Adrenal gland (tissue), 9 donors: ENCODE measurements at regions not wholly inside any gene's neighbourhood (a gene's known extent, or its start where the extent isn't known, plus 50 kb on each side); places are given as distances from the start of the nearest gene placed in this dataset.

Experiments
- DNase-seq, 7 donors: peaks; one replicate each; pipeline ENCODE4 v3.0.0-alpha.2; 2019 to 2020
- H3K27ac ChIP-seq, 5 donors: fragments of 200-600 bp; sonication (generic) in 4 of 5; 1 replicate in 3 of 5; 2 replicates in 2 of 5; pipeline versions ENCODE4 v1.5.1 to v1.8.0; 2016 to 2020; ENCODE audit warnings: mild to moderate bottlenecking in 1 of 5
- H3K27me3 ChIP-seq: fragments of 200-600 bp; 2 replicates; pipeline ENCODE4 v1.8.0; 2021
- H3K36me3 ChIP-seq, 2 donors: fragments of 200-600 bp; replicated peaks in 1 of 2; 1 replicate in 1 of 2; 2 replicates in 1 of 2; pipeline versions ENCODE4 v1.5.1 to v1.8.0; 2018 to 2022
- H3K4me1 ChIP-seq, 2 donors: fragments of 200-600 bp; replicated peaks in 1 of 2; 1 replicate in 1 of 2; 2 replicates in 1 of 2; pipeline versions ENCODE4 v1.5.1 to v1.8.0; 2018 to 2021
- H3K4me3 ChIP-seq, 4 donors: fragments of 200-600 bp; sonication (generic) in 3 of 4; one replicate each; pipeline ENCODE4 v1.5.1; 2016 to 2018
- H3K9me3 ChIP-seq, 3 donors: fragments of 200-600 bp; sonication (generic) in 1 of 3; replicated peaks in 1 of 3; 1 replicate in 2 of 3; 2 replicates in 1 of 3; pipeline versions ENCODE4 v1.5.1 to v1.8.0; 2016 to 2021
- POLR2A ChIP-seq, 2 donors: fragments of 450-650 bp; IDR thresholded peaks; one replicate each; pipeline ENCODE4 v1.6.1; 2017; ENCODE audit warnings: antibody characterized with exemption in 2 of 2, mild to moderate bottlenecking in 2 of 2, moderate library complexity in 1 of 2
- WGBS, 4 donors: extraction: QIAGEN DNeasy Blood & Tissue Kit in 2 of 4; methylation state at CpG; one replicate each; pipeline versions ENCODE4 v1.1.5 to v1.1.7; 2013 to 2017; 5-methylcytosine and 5-hydroxymethylcytosine counted together
- intact Hi-C, 2 donors: fragments of 100-400 bp; cut with DNase I; formaldehyde crosslinking; loops; one replicate each; pipeline versions ENCODE4 v1.14.1 to v1.15.0; 2022 to 2023
- TF ChIP-seq, protein P1 (sequence below), 6 experiments: fragments of 450-650 bp in 4 of 6; fragments of 200-600 bp in 2 of 6; sonication (generic) in 1 of 6; IDR thresholded peaks; 1 replicate in 5 of 6; 2 replicates in 1 of 6; pipeline versions ENCODE4 v1.5.1 to v1.8.0; 2016 to 2021; ENCODE audit warnings: antibody characterized with exemption in 6 of 6, mild to moderate bottlenecking in 2 of 6, moderate library complexity in 1 of 6
- donor health status: healthy with polysubstance abuse.
- donor health status: Bipolar disorder and iron deficiency.
- donor health status: DM: yes; HTN: yes; CAD: no.
- donor health status: DM: no; HTN: no; CAD: no.
- donor health status: DM: no; HTN: no; CAD: no.

DNA sequence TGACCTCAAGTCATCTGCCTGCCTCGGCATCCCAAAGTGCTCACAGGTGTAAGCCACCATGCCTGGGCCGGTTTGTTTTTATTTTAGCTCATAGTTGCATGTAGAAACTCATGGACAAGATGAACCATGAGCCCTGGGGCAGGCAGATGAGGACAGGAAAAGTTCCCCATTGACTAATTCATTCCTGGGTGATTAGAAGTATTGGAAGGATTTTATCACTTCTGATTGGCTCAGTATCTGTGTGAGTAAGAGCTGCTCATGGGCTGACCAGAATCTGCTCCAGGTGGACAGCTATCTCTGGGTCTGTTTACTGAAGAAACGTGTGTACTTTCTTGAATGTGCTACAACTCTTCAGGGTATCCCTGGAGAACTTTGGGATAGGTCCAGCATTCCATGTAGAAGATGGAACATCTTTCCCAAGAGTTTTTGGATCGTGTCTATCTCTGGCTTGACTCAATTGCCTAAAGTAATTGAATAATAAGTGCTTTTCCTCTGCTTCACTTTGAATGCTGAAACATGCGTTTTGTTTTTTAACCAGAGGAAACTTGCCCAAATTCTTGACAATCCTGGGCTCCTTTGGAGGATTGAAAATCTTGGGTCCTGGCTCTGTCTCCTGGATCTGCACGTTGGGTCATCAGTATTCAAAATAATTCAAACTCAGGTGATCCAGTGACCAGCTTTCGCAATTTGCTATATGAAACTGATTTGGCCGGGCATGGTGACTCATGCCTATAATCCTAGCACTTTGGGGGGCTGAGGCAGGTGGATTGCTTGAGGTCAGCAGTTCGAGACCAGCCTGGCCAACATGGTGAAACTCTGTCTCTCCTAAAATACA is 88.6 kb upstream of the DHRSX start:
- no peaks in the 10 kb centered on the region for H3K36me3 ChIP-seq
- H3K27me3 ChIP-seq, result peaks cover 12% of the 10 kb centered on the region
- H3K4me1 ChIP-seq, result no peaks in the 10 kb centered on the region
- H3K4me3 ChIP-seq, result no peak overlapping the region
- no peak for DNase-seq
- TF ChIP-seq, protein P1, sequence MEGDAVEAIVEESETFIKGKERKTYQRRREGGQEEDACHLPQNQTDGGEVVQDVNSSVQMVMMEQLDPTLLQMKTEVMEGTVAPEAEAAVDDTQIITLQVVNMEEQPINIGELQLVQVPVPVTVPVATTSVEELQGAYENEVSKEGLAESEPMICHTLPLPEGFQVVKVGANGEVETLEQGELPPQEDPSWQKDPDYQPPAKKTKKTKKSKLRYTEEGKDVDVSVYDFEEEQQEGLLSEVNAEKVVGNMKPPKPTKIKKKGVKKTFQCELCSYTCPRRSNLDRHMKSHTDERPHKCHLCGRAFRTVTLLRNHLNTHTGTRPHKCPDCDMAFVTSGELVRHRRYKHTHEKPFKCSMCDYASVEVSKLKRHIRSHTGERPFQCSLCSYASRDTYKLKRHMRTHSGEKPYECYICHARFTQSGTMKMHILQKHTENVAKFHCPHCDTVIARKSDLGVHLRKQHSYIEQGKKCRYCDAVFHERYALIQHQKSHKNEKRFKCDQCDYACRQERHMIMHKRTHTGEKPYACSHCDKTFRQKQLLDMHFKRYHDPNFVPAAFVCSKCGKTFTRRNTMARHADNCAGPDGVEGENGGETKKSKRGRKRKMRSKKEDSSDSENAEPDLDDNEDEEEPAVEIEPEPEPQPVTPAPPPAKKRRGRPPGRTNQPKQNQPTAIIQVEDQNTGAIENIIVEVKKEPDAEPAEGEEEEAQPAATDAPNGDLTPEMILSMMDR (IDR thresholded peaks at IDR 0.05), result no peak
- no peak for TF ChIP-seq POLR2A (IDR thresholded peaks at IDR 0.05)
- intact Hi-C loops, result loop anchor here in 1 of 2 donors (5.0 to 10.0 kb wide), 2 partner anchors 937 to 1135 kb away; partner anchors contain the start of gene ASMTL
- no peak overlapping the region for H3K27ac ChIP-seq
- 62 to 72% (median 68%) methylated on average over 9 of the region's 9 CpGs for WGBS, 4 donors
- H3K9me3 ChIP-seq, result no peaks in the 10 kb centered on the region

DNA sequence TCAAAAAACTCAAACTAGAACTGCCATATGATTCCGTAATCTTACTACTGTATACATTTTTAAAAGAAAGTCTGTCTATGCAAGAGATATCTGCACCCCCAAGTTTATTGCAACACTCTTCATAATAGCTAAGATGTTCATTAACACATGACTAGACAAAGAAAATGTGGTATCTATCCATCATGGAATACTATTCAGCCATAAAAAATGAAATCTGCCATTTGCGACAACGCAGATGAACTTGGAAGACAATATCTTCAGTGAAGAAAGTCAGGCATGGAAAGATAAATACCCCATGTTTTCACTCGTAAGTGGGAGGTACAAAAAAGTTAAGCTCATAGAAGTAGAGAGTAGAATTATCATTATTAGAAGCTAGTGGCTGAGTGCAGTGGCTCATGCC is 87.3 kb upstream of the DHRSX start:
- Histone ChIP-seq H3K27me3 (peaks cover 23% of the 10 kb centered on the region), H3K36me3 (no peaks in the 10 kb centered on the region), H3K27ac (no peak overlapping the region), H3K4me3 (no peak overlapping the region), H3K4me1 (no peaks in the 10 kb centered on the region), H3K9me3 (no peaks in the 10 kb centered on the region)
- DNase-seq, result no peak
- 88 to 92% (median 90%) methylated on average over 4 of the region's 4 CpGs for WGBS, 4 donors
- TF ChIP-seq, protein P1 (IDR thresholded peaks at IDR 0.05), result no peak
- no peak for TF ChIP-seq POLR2A (IDR thresholded peaks at IDR 0.05)
- intact Hi-C loops, result no loop called here

DNA sequence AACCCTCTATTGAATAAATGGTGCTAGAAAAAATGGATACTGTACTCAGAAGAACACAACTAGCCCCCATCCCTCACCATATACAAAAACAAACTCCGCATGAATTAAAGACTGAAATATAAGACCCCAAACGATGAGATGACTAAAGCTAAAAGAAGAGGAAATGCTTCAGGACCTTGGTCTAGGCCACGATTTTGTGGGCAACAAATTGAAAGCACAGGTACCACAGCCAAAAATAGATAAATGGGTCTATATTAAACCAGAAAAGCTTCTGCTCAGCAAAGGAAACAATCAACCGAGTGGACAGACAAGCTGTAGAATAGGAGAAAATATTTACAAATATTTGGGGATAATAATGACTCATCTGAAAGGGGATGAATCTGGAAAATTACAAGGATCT is 86.4 kb upstream of the DHRSX start:
- DNase-seq, result no peak
- intact Hi-C loops, result no loop called here

DNA sequence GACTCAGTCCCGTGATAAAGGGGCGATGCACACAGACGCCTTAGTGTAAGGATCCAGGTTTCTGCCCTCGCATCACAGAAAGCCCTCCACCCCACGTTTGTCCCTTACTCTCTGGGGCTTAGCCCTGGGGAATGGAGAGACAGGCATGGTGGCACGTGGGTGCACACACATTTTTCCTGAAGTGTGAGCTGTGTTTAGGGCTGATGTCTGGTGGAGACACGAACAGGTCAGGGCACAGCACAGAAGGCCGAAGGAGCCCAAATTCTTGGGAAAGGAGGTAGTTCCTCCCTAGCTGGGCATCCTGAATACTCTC is 84.3 kb upstream of the DHRSX start:
- Histone ChIP-seq H3K27me3 (peaks cover 44% of the 10 kb centered on the region), H3K27ac (no peak overlapping the region), H3K36me3 (no peaks in the 10 kb centered on the region), H3K4me3 (no peak overlapping the region), H3K4me1 (no peaks in the 10 kb centered on the region), H3K9me3 (no peaks in the 10 kb centered on the region)
- no peak for TF ChIP-seq POLR2A (IDR thresholded peaks at IDR 0.05)
- TF ChIP-seq, protein P1 (IDR thresholded peaks at IDR 0.05), result no peak
- intact Hi-C loops, result no loop called here
- WGBS, 4 donors, result 41 to 51% (median 46%) methylated on average over 4 to 8 of the region's 8 CpGs
- no peak for DNase-seq

More for the DNA sequence above, 86.4 kb upstream of the DHRSX start:
- no peak overlapping the region for H3K27ac ChIP-seq
- no peak overlapping the region for H3K4me3 ChIP-seq
- 65 to 71% (median 69%) methylated on average over 4 of the region's 4 CpGs for WGBS, 4 donors
- no peaks in the 10 kb centered on the region for H3K9me3 ChIP-seq
- no peak for TF ChIP-seq POLR2A (IDR thresholded peaks at IDR 0.05)
- TF ChIP-seq, protein P1 (IDR thresholded peaks at IDR 0.05), result no peak
- H3K36me3 ChIP-seq, result no peaks in the 10 kb centered on the region
- H3K27me3 ChIP-seq, result peaks cover 30% of the 10 kb centered on the region
- no peaks in the 10 kb centered on the region for H3K4me1 ChIP-seq
